GM23338 (cell line): ENCODE measurements at regions not wholly inside any gene's neighbourhood (a gene's known extent, or its start where the extent isn't known, plus 50 kb on each side); places are given as distances from the start of the nearest gene placed in this dataset.

ENCODE experiments used
- CREB1 ChIP-seq: fragments of 250-450 bp; sonication (Bioruptor Pico); IDR thresholded peaks from 2 replicates; pipeline ENCODE4 v1.5.0; 2020; ENCODE audit warnings: low read depth, mild to moderate bottlenecking, moderate library complexity
- EZH2 ChIP-seq: fragments of 200-600 bp; sonication (generic); IDR thresholded peaks from one replicate; pipeline ENCODE4 v1.8.0; 2017; ENCODE audit warnings: antibody characterized with exemption, mild to moderate bottlenecking, low read depth; ENCODE audit not compliant: unreplicated experiment
- EZH2phosphoT487 ChIP-seq: fragments of 200-600 bp; sonication (generic); IDR thresholded peaks from one replicate; pipeline ENCODE4 v1.8.1; 2018; ENCODE audit warnings: antibody characterized with exemption; ENCODE audit not compliant: unreplicated experiment
- JUNB ChIP-seq: IDR thresholded peaks from one replicate; pipeline ENCODE4 v1.6.1; 2016; ENCODE audit warnings: antibody characterized with exemption; ENCODE audit not compliant: unreplicated experiment
- NANOG ChIP-seq: IDR thresholded peaks from 2 replicates; pipeline ENCODE4 v1.6.1; 2016; ENCODE audit warnings: antibody characterized with exemption, borderline replicate concordance
- POLR2AphosphoS5 ChIP-seq: IDR thresholded peaks from 2 replicates; pipeline ENCODE4 v1.6.1; 2016; ENCODE audit warnings: antibody characterized with exemption, low read depth
- REST ChIP-seq: IDR thresholded peaks from one replicate; pipeline ENCODE4 v1.6.1; 2018; ENCODE audit warnings: antibody characterized with exemption; ENCODE audit not compliant: unreplicated experiment
- STAT1 ChIP-seq: IDR thresholded peaks from one replicate; pipeline ENCODE4 v1.6.1; 2016; ENCODE audit warnings: antibody characterized with exemption; ENCODE audit not compliant: unreplicated experiment
- ZNF114 ChIP-seq: fragments of 250-450 bp; sonication (Bioruptor Pico); IDR thresholded peaks from 2 replicates; pipeline ENCODE4 v1.5.0; 2020; ENCODE audit warnings: mild to moderate bottlenecking, moderate library complexity
- ZNF331 ChIP-seq: fragments of 250-450 bp; sonication (Bioruptor Pico); IDR thresholded peaks from 2 replicates; pipeline ENCODE4 v1.5.0; 2020; ENCODE audit warnings: low read depth, mild to moderate bottlenecking, moderate library complexity
- ZNF462 ChIP-seq: fragments of 250-450 bp; sonication (Bioruptor Pico); IDR thresholded peaks from 2 replicates; pipeline ENCODE4 v1.5.0; 2020; ENCODE audit warnings: mild to moderate bottlenecking, moderate library complexity
- TF ChIP-seq, protein P1 (sequence below), 2 experiments: fragments of 200-600 bp in 1 of 2; sonication (generic) in 1 of 2; conservative IDR thresholded peaks; 2 replicates each; pipeline versions ENCODE4 v1.5.1 to v1.6.1; 2016 to 2017; ENCODE audit warnings: antibody characterized with exemption in 2 of 2, low read depth in 2 of 2, mild to moderate bottlenecking in 2 of 2, moderate library complexity in 1 of 2
- TF ChIP-seq, protein P2 (sequence below): IDR thresholded peaks from 2 replicates; pipeline ENCODE4 v1.6.1; 2016; ENCODE audit warnings: antibody characterized with exemption

- TF ChIP-seq POLR2AphosphoS5: no peak
- TF ChIP-seq, protein P1, sequence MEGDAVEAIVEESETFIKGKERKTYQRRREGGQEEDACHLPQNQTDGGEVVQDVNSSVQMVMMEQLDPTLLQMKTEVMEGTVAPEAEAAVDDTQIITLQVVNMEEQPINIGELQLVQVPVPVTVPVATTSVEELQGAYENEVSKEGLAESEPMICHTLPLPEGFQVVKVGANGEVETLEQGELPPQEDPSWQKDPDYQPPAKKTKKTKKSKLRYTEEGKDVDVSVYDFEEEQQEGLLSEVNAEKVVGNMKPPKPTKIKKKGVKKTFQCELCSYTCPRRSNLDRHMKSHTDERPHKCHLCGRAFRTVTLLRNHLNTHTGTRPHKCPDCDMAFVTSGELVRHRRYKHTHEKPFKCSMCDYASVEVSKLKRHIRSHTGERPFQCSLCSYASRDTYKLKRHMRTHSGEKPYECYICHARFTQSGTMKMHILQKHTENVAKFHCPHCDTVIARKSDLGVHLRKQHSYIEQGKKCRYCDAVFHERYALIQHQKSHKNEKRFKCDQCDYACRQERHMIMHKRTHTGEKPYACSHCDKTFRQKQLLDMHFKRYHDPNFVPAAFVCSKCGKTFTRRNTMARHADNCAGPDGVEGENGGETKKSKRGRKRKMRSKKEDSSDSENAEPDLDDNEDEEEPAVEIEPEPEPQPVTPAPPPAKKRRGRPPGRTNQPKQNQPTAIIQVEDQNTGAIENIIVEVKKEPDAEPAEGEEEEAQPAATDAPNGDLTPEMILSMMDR (conservative IDR thresholded peaks at IDR 0.05; ENCODE audit: low read depth in 2 of 2): no peak
- no peak for TF ChIP-seq REST
- no peak for TF ChIP-seq EZH2phosphoT487
- TF ChIP-seq ZNF462: no peak
- TF ChIP-seq CREB1 (CRISPR knock-in tag): no peak
- TF ChIP-seq, protein P2, sequence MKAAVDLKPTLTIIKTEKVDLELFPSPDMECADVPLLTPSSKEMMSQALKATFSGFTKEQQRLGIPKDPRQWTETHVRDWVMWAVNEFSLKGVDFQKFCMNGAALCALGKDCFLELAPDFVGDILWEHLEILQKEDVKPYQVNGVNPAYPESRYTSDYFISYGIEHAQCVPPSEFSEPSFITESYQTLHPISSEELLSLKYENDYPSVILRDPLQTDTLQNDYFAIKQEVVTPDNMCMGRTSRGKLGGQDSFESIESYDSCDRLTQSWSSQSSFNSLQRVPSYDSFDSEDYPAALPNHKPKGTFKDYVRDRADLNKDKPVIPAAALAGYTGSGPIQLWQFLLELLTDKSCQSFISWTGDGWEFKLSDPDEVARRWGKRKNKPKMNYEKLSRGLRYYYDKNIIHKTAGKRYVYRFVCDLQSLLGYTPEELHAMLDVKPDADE: no peak
- no peak for TF ChIP-seq EZH2
- TF ChIP-seq ZNF114 (CRISPR knock-in tag): no peak
- TF ChIP-seq JUNB: no peak
- no peak for TF ChIP-seq ZNF331
- TF ChIP-seq NANOG: no peak
- TF ChIP-seq STAT1: no peak
These were observed 214.1 kb upstream of the FOXF1 start for GRCh38 chr16:86296256-86296655.
